Vagina (tissue), 2 donors: ENCODE measurements at regions not wholly inside any gene's neighbourhood (a gene's known extent, or its start where the extent isn't known, plus 50 kb on each side); places are given as distances from the start of the nearest gene placed in this dataset.

ENCODE experiments used
- POLR2A ChIP-seq, 2 donors: fragments of 450-650 bp; IDR thresholded peaks; one replicate each; pipeline ENCODE4 v1.6.1; 2017; ENCODE audit warnings: antibody characterized with exemption in 2 of 2, mild to moderate bottlenecking in 2 of 2, moderate library complexity in 2 of 2
- POLR2AphosphoS5 ChIP-seq, 2 donors: sonication (generic); formaldehyde crosslinking; IDR thresholded peaks; one replicate each; pipeline ENCODE4 v1.9.0; 2017; ENCODE audit warnings: antibody characterized with exemption in 2 of 2, mild to moderate bottlenecking in 2 of 2, low read depth in 1 of 2; ENCODE audit not compliant: insufficient read depth in 1 of 2
- TF ChIP-seq, protein P1 (sequence below), 3 experiments: fragments of 450-650 bp in 2 of 3; fragments of 200-600 bp in 1 of 3; sonication (generic) in 1 of 3; IDR thresholded peaks; one replicate each; pipeline ENCODE4 v1.5.1; 2017 to 2019; ENCODE audit warnings: antibody characterized with exemption in 3 of 3, mild to moderate bottlenecking in 2 of 3, moderate library complexity in 2 of 3

DNA sequence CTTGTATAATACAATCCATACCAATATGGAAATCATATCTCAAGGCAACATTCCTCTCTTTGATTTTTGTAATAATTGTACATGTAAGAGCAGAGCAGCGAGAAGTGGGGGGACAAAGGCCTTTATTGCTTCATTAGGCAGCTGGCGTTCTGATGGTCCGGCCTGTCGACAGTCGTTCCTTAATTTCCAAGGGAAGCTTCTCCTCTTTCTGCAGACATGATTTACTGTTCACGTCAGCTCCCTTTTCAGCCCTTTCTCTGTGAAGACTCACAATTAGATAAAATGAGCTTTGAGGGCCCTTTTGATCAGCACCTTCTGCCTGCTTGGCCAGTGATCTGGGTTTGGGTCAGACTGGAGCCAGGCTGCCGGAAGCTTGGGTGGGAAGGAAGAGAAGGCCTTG is 65.6 kb upstream of the CTBP2 start:
- TF ChIP-seq POLR2A (IDR thresholded peaks at IDR 0.05), result no peak
- TF ChIP-seq, protein P1, sequence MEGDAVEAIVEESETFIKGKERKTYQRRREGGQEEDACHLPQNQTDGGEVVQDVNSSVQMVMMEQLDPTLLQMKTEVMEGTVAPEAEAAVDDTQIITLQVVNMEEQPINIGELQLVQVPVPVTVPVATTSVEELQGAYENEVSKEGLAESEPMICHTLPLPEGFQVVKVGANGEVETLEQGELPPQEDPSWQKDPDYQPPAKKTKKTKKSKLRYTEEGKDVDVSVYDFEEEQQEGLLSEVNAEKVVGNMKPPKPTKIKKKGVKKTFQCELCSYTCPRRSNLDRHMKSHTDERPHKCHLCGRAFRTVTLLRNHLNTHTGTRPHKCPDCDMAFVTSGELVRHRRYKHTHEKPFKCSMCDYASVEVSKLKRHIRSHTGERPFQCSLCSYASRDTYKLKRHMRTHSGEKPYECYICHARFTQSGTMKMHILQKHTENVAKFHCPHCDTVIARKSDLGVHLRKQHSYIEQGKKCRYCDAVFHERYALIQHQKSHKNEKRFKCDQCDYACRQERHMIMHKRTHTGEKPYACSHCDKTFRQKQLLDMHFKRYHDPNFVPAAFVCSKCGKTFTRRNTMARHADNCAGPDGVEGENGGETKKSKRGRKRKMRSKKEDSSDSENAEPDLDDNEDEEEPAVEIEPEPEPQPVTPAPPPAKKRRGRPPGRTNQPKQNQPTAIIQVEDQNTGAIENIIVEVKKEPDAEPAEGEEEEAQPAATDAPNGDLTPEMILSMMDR (IDR thresholded peaks at IDR 0.05), result no peak
- no peak for TF ChIP-seq POLR2AphosphoS5 (IDR thresholded peaks at IDR 0.05; ENCODE audit: insufficient read depth in 1 of 2, low read depth in 1 of 2)
